ENCODE measurements at regions not wholly inside any gene's neighbourhood (a gene's known extent, or its start where the extent isn't known, plus 50 kb on each side); places are given as distances from the start of the nearest gene placed in this dataset.

DNA sequence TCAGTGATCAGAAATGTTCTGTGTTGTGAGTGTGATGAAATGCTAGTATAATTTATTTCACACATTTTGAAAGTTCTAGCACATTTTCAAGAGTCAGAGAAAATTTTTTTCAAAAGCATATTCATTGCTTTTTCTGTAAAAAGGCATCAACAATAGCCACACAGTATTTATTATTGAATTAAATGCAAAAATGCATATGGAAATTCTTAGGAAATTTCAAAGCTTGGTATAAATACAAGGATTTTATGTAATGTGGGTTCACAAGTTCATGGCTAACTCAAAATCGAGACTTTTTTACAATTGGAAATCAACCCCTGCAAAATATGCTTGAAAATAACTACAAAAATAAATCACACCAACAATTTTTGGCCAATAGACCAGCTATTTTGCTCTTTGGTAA is 302.0 kb upstream of the ECI2 start:
- no peak overlapping the region for H3K27ac ChIP-seq (ENCODE audit: extremely low read depth, low read depth, low read length)
- WGBS (ENCODE audit: insufficient coverage, low coverage, missing lambda C conversion rate), result 0% methylated on average over 1 of the region's 1 CpG
- BruUV-seq (replicated peaks), result no TSS peak
- H3K79me2 ChIP-seq (ENCODE audit: control insufficient read depth, insufficient read depth, low read length), result no peaks in the 10 kb centered on the region
- H4K20me1 ChIP-seq (replicated peaks; ENCODE audit: control insufficient read depth, insufficient read depth, low read length), result no peaks in the 10 kb centered on the region
- ATAC-seq (no peak), FAIRE-seq (no peak), DNase-seq (ENCODE audit: extremely low read depth in 1 of 4, low spot score in 3 of 4) (no peak)
- no peak overlapping the region for H2AFZ ChIP-seq (ENCODE audit: low read depth, low read length)
- intact Hi-C loops (cut with micrococcal nuclease), result no loop called here
- no peaks in the 10 kb centered on the region for H3K36me3 ChIP-seq (ENCODE audit: control insufficient read depth, insufficient read depth, low read length)
- H3K4me2 ChIP-seq (ENCODE audit: insufficient read depth, low read length), result no peak overlapping the region
- no peak overlapping the region for H3K4me3 ChIP-seq
- in situ Hi-C loops (cut with MboI), result no loop called here
- POLR2A ChIA-PET, result no interaction called here
- no peaks in the 10 kb centered on the region for H3K4me1 ChIP-seq (replicated peaks in 1 of 2; ENCODE audit: control insufficient read depth in 2 of 2, insufficient read depth in 2 of 2, low read length in 2 of 2)
- no peaks in the 10 kb centered on the region for H3K9me1 ChIP-seq (ENCODE audit: control insufficient read depth, insufficient read depth, low read length)
- CTCF ChIA-PET (ENCODE audit: low intra/inter-chr PET ratio), result no interaction called here
- no peaks in the 10 kb centered on the region for H3K9me3 ChIP-seq (replicated peaks; ENCODE audit: control insufficient read depth, insufficient read depth, low read depth, low read length)
- peaks cover 0 to 2% of the 10 kb centered on the region in 2 experiments; a peak in 2 of 5 replicates for H3K27me3 ChIP-seq (ENCODE audit: control insufficient read depth in 2 of 2, insufficient read depth in 2 of 2, low read length in 2 of 2)
- no peak overlapping the region for H3K9ac ChIP-seq (ENCODE audit: insufficient read depth in 1 of 2, low read depth in 2 of 2, low read length in 2 of 2)
- TF ChIP-seq, protein P1, sequence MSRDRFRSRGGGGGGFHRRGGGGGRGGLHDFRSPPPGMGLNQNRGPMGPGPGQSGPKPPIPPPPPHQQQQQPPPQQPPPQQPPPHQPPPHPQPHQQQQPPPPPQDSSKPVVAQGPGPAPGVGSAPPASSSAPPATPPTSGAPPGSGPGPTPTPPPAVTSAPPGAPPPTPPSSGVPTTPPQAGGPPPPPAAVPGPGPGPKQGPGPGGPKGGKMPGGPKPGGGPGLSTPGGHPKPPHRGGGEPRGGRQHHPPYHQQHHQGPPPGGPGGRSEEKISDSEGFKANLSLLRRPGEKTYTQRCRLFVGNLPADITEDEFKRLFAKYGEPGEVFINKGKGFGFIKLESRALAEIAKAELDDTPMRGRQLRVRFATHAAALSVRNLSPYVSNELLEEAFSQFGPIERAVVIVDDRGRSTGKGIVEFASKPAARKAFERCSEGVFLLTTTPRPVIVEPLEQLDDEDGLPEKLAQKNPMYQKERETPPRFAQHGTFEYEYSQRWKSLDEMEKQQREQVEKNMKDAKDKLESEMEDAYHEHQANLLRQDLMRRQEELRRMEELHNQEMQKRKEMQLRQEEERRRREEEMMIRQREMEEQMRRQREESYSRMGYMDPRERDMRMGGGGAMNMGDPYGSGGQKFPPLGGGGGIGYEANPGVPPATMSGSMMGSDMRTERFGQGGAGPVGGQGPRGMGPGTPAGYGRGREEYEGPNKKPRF (IDR thresholded peaks at IDR 0.05; ENCODE audit: low read depth, low read length), result no peak
- TF ChIP-seq MAZ (CRISPR knock-in tag; conservative IDR thresholded peaks at IDR 0.05 in 1 of 2, IDR thresholded peaks at IDR 0.05 in 1 of 2) (no peak), TOE1 (IDR thresholded peaks at IDR 0.05; ENCODE audit: borderline replicate concordance) (no peak), TOE1 (CRISPR knock-in tag; IDR thresholded peaks at IDR 0.05; ENCODE audit: borderline replicate concordance, low read depth) (no peak), ZNF263 (CRISPR knock-in tag; IDR thresholded peaks at IDR 0.05; ENCODE audit: borderline replicate concordance) (no peak), GATA2 (CRISPR knock-in tag; IDR thresholded peaks at IDR 0.05) (no peak), WHSC1 (IDR thresholded peaks at IDR 0.05; ENCODE audit: low read length) (no peak), ZNF217 (CRISPR knock-in tag; IDR thresholded peaks at IDR 0.05) (no peak)
- TF ChIP-seq, protein P2, sequence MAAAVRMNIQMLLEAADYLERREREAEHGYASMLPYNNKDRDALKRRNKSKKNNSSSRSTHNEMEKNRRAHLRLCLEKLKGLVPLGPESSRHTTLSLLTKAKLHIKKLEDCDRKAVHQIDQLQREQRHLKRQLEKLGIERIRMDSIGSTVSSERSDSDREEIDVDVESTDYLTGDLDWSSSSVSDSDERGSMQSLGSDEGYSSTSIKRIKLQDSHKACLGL (CRISPR knock-in tag; IDR thresholded peaks at IDR 0.05; ENCODE audit: borderline replicate concordance, poor library complexity, severe bottlenecking), result no peak
- TF ChIP-seq, protein P3, sequence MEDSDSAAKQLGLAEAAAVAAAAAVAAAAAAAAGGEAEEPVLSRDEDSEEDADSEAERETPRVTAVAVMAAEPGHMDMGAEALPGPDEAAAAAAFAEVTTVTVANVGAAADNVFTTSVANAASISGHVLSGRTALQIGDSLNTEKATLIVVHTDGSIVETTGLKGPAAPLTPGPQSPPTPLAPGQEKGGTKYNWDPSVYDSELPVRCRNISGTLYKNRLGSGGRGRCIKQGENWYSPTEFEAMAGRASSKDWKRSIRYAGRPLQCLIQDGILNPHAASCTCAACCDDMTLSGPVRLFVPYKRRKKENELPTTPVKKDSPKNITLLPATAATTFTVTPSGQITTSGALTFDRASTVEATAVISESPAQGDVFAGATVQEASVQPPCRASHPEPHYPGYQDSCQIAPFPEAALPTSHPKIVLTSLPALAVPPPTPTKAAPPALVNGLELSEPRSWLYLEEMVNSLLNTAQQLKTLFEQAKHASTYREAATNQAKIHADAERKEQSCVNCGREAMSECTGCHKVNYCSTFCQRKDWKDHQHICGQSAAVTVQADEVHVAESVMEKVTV (CRISPR knock-in tag; IDR thresholded peaks at IDR 0.05), result no peak
- TF ChIP-seq, protein P4, sequence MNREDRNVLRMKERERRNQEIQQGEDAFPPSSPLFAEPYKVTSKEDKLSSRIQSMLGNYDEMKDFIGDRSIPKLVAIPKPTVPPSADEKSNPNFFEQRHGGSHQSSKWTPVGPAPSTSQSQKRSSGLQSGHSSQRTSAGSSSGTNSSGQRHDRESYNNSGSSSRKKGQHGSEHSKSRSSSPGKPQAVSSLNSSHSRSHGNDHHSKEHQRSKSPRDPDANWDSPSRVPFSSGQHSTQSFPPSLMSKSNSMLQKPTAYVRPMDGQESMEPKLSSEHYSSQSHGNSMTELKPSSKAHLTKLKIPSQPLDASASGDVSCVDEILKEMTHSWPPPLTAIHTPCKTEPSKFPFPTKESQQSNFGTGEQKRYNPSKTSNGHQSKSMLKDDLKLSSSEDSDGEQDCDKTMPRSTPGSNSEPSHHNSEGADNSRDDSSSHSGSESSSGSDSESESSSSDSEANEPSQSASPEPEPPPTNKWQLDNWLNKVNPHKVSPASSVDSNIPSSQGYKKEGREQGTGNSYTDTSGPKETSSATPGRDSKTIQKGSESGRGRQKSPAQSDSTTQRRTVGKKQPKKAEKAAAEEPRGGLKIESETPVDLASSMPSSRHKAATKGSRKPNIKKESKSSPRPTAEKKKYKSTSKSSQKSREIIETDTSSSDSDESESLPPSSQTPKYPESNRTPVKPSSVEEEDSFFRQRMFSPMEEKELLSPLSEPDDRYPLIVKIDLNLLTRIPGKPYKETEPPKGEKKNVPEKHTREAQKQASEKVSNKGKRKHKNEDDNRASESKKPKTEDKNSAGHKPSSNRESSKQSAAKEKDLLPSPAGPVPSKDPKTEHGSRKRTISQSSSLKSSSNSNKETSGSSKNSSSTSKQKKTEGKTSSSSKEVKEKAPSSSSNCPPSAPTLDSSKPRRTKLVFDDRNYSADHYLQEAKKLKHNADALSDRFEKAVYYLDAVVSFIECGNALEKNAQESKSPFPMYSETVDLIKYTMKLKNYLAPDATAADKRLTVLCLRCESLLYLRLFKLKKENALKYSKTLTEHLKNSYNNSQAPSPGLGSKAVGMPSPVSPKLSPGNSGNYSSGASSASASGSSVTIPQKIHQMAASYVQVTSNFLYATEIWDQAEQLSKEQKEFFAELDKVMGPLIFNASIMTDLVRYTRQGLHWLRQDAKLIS (CRISPR knock-in tag; IDR thresholded peaks at IDR 0.05), result no peak
- TF ChIP-seq, protein P5, sequence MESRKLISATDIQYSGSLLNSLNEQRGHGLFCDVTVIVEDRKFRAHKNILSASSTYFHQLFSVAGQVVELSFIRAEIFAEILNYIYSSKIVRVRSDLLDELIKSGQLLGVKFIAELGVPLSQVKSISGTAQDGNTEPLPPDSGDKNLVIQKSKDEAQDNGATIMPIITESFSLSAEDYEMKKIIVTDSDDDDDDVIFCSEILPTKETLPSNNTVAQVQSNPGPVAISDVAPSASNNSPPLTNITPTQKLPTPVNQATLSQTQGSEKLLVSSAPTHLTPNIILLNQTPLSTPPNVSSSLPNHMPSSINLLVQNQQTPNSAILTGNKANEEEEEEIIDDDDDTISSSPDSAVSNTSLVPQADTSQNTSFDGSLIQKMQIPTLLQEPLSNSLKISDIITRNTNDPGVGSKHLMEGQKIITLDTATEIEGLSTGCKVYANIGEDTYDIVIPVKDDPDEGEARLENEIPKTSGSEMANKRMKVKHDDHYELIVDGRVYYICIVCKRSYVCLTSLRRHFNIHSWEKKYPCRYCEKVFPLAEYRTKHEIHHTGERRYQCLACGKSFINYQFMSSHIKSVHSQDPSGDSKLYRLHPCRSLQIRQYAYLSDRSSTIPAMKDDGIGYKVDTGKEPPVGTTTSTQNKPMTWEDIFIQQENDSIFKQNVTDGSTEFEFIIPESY (CRISPR knock-in tag; IDR thresholded peaks at IDR 0.05), result no peak

All from K562 (cell line).